CD4-positive, alpha-beta T cell (primary cell): ENCODE measurements at regions not wholly inside any gene's neighbourhood (a gene's known extent, or its start where the extent isn't known, plus 50 kb on each side); places are given as distances from the start of the nearest gene placed in this dataset.
"Not testable (repeated sequence)": the region's sequence is repeated elsewhere in the genome, so short reads cannot be mapped to it uniquely, and the experiment has no call there.

Source experiments
- ATAC-seq: fragments of 200-7000 bp; cut with Tn5 transposase; one replicate; pipeline ENCODE4 v1.10.0; 2022; ENCODE audit warnings: mild to moderate bottlenecking; ENCODE audit not compliant: poor library complexity
- CTCF ChIA-PET: fragments of 350-600 bp; sonication (Branson Sonifier 250); formaldehyde crosslinking; loops from one replicate; lab custom pipeline; 2021; ENCODE audit warnings: antibody characterized with exemption, inconsistent platforms; lab: Charles Lee
- POLR2A ChIA-PET: fragments of 350-600 bp; sonication (Branson Sonifier 250); formaldehyde crosslinking; loops from one replicate; lab custom pipeline; 2021; ENCODE audit warnings: antibody characterized with exemption, inconsistent platforms; lab: Charles Lee
- DNase-seq, 14 experiments: peaks; one replicate each; pipeline ENCODE4 v3.0.0-alpha.2; 2013 to 2020; ENCODE audit warnings: mixed read lengths in 2 of 14
- H3K27ac ChIP-seq, 2 donors: one replicate each; pipeline versions ENCODE4 v1.5.1 to v1.7.0; 2013; ENCODE audit warnings: low read length in 2 of 2, low read depth in 1 of 2, mild to moderate bottlenecking in 1 of 2
- H3K27me3 ChIP-seq, 2 experiments: 1 replicate in 1 of 2; 2 replicates in 1 of 2; pipeline versions ENCODE4 v1.6.1 to v1.7.0; 2013; ENCODE audit warnings: low read length in 2 of 2, control low read depth in 1 of 2, mild to moderate bottlenecking in 1 of 2, moderate library complexity in 1 of 2; ENCODE audit not compliant: insufficient read depth in 2 of 2, control insufficient read depth in 1 of 2
- H3K36me3 ChIP-seq: one replicate; pipeline ENCODE4 v1.6.1; 2013; ENCODE audit warnings: low read length, control low read depth; ENCODE audit not compliant: insufficient read depth
- H3K4me1 ChIP-seq: one replicate; pipeline ENCODE4 v1.6.1; 2013; ENCODE audit warnings: low read length, control low read depth; ENCODE audit not compliant: insufficient read depth
- H3K4me3 ChIP-seq: one replicate; pipeline ENCODE4 v1.5.1; 2013; ENCODE audit warnings: mild to moderate bottlenecking, low read length, moderate library complexity
- H3K9me3 ChIP-seq, 2 experiments: 1 replicate in 1 of 2; 2 replicates in 1 of 2; pipeline versions ENCODE4 v1.6.1 to v1.7.0; 2013; ENCODE audit warnings: low read length in 2 of 2, mild to moderate bottlenecking in 2 of 2, control low read depth in 1 of 2, moderate library complexity in 1 of 2; ENCODE audit not compliant: control insufficient read depth in 1 of 2, insufficient read depth in 1 of 2
- H3K27ac Mint-ChIP-seq: one replicate; pipeline ENCODE4 v1.8.0; 2020; ENCODE audit warnings: mixed read lengths
- H3K27me3 Mint-ChIP-seq: one replicate; pipeline ENCODE4 v1.8.0; 2021; ENCODE audit warnings: mixed read lengths
- H3K36me3 Mint-ChIP-seq: one replicate; pipeline ENCODE4 v1.8.0; 2021; ENCODE audit warnings: low read depth, mixed read lengths
- H3K4me1 Mint-ChIP-seq: one replicate; pipeline ENCODE4 v1.8.0; 2021; ENCODE audit warnings: low read depth, mixed read lengths
- H3K4me3 Mint-ChIP-seq: one replicate; pipeline ENCODE4 v1.8.0; 2020; ENCODE audit warnings: mild to moderate bottlenecking, mixed read lengths
- H3K9me3 Mint-ChIP-seq: one replicate; pipeline ENCODE4 v1.8.0; 2020; ENCODE audit warnings: mixed read lengths
- intact Hi-C, 2 experiments: fragments of 100-400 bp; cut with DNase I in 1 of 2; cut with micrococcal nuclease in 1 of 2; formaldehyde crosslinking; loops; one replicate each; pipeline versions ENCODE4 v1.15.1 to v1.9.0; 2023 to 2025; cut with DNase I, micrococcal nuclease
- TF ChIP-seq, protein P1 (sequence below): fragments of 200-600 bp; IDR thresholded peaks from one replicate; pipeline ENCODE4 v1.8.0; 2022; ENCODE audit warnings: antibody characterized with exemption, mild to moderate bottlenecking

DNA sequence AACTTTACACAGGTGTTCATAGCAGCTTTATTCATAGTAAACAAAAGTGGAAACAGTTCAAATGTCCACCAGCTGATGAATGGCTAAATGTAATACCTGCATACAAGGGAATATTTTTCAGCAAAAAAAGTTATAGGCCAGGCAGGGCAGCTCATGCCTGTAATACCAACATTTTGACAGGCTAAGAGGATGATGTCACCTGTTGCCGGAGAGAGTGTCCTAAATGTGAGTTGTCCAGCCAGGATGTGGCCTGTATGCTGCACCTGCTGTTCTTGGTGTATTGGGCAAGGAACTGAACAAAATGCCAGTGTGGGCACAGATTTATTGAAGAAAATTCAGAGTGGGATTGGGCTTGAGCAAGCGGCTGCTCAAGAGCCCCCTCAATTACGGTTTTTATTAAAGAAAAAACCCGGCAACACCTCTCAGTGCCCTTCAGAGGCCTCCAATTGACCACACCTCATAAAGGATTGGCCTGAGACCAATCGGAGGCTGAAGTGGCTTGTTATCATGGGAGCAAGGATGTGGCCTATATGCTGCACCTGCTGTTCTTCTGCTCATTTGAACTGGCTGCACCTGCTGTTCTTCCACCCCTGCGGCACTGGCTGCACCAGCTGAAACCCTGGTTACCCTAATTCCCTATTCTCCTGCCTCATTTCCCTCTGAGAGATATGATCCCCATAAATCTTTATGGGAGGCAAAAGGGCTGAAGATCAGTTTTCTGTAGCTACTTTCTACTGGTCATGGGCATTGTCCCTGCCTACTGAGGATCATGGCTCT lies 129.8 kb downstream of the GPCPD1 start:
- H3K9me3 Mint-ChIP-seq = no peaks in the 10 kb centered on the region
- no peaks in the 10 kb centered on the region for H3K36me3 Mint-ChIP-seq
- H3K27ac ChIP-seq = no peak overlapping the region
- H3K4me1 Mint-ChIP-seq = no peaks in the 10 kb centered on the region
- H3K4me3 Mint-ChIP-seq = no peak overlapping the region
- H3K4me3 ChIP-seq = no peak overlapping the region
- ATAC-seq (no peak), DNase-seq (no peak)
- TF ChIP-seq, protein P1, sequence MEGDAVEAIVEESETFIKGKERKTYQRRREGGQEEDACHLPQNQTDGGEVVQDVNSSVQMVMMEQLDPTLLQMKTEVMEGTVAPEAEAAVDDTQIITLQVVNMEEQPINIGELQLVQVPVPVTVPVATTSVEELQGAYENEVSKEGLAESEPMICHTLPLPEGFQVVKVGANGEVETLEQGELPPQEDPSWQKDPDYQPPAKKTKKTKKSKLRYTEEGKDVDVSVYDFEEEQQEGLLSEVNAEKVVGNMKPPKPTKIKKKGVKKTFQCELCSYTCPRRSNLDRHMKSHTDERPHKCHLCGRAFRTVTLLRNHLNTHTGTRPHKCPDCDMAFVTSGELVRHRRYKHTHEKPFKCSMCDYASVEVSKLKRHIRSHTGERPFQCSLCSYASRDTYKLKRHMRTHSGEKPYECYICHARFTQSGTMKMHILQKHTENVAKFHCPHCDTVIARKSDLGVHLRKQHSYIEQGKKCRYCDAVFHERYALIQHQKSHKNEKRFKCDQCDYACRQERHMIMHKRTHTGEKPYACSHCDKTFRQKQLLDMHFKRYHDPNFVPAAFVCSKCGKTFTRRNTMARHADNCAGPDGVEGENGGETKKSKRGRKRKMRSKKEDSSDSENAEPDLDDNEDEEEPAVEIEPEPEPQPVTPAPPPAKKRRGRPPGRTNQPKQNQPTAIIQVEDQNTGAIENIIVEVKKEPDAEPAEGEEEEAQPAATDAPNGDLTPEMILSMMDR = no peak
- H3K36me3 ChIP-seq = no peaks in the 10 kb centered on the region
- H3K9me3 ChIP-seq = no peaks in the 10 kb centered on the region
- no peak overlapping the region for H3K27ac Mint-ChIP-seq
- H3K27me3 ChIP-seq = peaks cover 0 to 2% of the 10 kb centered on the region in 2 experiments
- intact Hi-C loops = no loop called here
- CTCF ChIA-PET = interaction anchor here (0.5 kb wide), 1 partner anchor 662 kb away, joined by 3 read pairs; no protein-coding TSS in a partner anchor
- H3K4me1 ChIP-seq = no peaks in the 10 kb centered on the region
- no peaks in the 10 kb centered on the region for H3K27me3 Mint-ChIP-seq
- POLR2A ChIA-PET = no interaction called here

DNA sequence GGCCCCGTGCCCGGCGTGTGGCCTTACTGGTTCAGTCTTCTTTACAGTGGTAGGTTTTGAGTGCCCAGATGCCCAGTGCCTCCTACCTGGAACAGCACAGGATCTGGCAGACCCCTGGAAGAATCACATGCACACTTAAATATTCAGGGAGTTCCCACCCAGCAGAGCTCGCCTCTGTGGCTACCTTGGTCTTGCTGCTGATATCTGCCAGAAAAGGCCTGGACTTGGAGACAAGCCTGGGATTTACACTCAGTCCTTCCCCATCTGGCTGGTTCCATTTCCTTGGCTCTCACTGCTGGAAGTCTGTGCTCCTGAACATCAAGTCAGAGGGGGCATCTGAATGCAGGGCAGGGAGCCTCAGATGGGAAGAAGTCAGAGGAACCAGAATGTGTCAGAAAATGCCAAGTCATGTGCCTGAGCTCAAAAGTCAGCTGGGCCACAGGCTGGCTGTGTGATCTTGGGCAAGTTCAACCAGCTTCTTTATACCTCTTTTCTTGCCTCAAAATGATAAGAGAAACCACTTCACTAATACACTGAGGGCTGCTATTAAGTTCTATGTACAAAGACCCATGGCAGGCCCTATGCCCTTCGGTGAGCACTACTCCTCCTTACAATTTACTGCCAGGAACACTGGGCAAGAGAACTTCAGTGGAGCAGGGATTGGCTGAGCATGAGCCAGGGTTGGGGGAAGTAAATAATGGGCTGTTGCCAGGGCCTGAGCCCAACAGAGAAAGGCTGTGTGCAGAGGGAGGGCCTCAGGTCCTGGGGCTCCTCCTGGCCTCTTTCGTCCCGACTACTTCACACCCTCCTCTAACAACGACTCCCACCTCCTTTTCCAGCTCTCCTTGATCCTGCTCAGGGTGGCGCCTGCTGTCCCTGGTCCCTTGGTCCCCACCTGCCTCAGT lies 135.9 kb downstream of the GPCPD1 start:
- POLR2A ChIA-PET = no interaction called here
- Mint-ChIP-seq H3K4me1 (no peaks in the 10 kb centered on the region), H3K9me3 (no peaks in the 10 kb centered on the region)

DNA sequence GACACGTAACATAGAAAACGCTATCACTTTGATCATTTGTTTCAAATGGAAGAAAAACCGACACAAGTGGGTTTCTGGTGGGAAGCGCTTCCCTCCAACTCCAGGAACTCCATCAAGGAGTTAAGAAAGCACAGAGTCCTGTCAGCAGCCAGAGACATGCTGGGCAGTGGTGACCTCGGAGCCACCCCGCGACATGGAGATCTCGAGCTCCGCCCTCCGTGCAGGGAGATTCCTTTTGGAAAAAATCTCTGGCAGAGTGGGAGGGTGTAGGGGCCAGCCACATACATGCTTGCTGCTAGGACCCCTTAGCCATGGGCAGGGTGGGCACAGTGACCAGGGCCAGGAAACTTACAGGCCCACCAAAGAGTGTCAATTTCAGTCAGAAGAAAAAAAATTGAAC lies 138.9 kb downstream of the GPCPD1 start:
- intact Hi-C loops, CTCF ChIA-PET, H3K9me3 ChIP-seq, ATAC-seq, H3K36me3 ChIP-seq, H3K36me3 Mint-ChIP-seq, H3K27ac Mint-ChIP-seq, POLR2A ChIA-PET, H3K9me3 Mint-ChIP-seq, H3K4me3 ChIP-seq, H3K4me1 Mint-ChIP-seq, DNase-seq, H3K27me3 ChIP-seq, H3K4me3 Mint-ChIP-seq, H3K27ac ChIP-seq, H3K4me1 ChIP-seq: not testable (repeated sequence)
- peaks cover 12% of the 10 kb centered on the region for H3K27me3 Mint-ChIP-seq

More for the DNA sequence above, 135.9 kb downstream of the GPCPD1 start:
- CTCF ChIA-PET = no interaction called here
- H3K27ac Mint-ChIP-seq = no peak overlapping the region
- Histone ChIP-seq H3K27ac (no peak overlapping the region), H3K36me3 (no peaks in the 10 kb centered on the region), H3K4me1 (no peaks in the 10 kb centered on the region), H3K27me3 (no peaks in the 10 kb centered on the region), H3K9me3 (no peaks in the 10 kb centered on the region), H3K4me3 (no peak overlapping the region)
- no peak overlapping the region for H3K4me3 Mint-ChIP-seq
- ATAC-seq (no peak), DNase-seq (no peak)
- TF ChIP-seq, protein P1 = no peak
- H3K36me3 Mint-ChIP-seq = no peaks in the 10 kb centered on the region
- no peaks in the 10 kb centered on the region for H3K27me3 Mint-ChIP-seq
- intact Hi-C loops = no loop called here
